ENCODE measurements at regions not wholly inside any gene's neighbourhood (a gene's known extent, or its start where the extent isn't known, plus 50 kb on each side); places are given as distances from the start of the nearest gene placed in this dataset.

- TF ChIP-seq, protein P1, sequence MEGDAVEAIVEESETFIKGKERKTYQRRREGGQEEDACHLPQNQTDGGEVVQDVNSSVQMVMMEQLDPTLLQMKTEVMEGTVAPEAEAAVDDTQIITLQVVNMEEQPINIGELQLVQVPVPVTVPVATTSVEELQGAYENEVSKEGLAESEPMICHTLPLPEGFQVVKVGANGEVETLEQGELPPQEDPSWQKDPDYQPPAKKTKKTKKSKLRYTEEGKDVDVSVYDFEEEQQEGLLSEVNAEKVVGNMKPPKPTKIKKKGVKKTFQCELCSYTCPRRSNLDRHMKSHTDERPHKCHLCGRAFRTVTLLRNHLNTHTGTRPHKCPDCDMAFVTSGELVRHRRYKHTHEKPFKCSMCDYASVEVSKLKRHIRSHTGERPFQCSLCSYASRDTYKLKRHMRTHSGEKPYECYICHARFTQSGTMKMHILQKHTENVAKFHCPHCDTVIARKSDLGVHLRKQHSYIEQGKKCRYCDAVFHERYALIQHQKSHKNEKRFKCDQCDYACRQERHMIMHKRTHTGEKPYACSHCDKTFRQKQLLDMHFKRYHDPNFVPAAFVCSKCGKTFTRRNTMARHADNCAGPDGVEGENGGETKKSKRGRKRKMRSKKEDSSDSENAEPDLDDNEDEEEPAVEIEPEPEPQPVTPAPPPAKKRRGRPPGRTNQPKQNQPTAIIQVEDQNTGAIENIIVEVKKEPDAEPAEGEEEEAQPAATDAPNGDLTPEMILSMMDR (IDR thresholded peaks at IDR 0.05), result no peak
- TF ChIP-seq POLR2A (IDR thresholded peaks at IDR 0.05), result no peak
Measured at GRCh38 chr16:79351927-79352326, 248.6 kb downstream of the MAF start.

Measured in adrenal gland (tissue), 5 donors.